HG02938 (cell line): ENCODE measurements at regions not wholly inside any gene's neighbourhood (a gene's known extent, or its start where the extent isn't known, plus 50 kb on each side); places are given as distances from the start of the nearest gene placed in this dataset.

Source experiments
- ATAC-seq: cut with Tn5 transposase; IDR thresholded peaks from one replicate; pipeline ENCODE4 v1.9.1; 2021; ENCODE audit warnings: mild to moderate bottlenecking, moderate library complexity; ENCODE audit not compliant: unreplicated experiment

DNA sequence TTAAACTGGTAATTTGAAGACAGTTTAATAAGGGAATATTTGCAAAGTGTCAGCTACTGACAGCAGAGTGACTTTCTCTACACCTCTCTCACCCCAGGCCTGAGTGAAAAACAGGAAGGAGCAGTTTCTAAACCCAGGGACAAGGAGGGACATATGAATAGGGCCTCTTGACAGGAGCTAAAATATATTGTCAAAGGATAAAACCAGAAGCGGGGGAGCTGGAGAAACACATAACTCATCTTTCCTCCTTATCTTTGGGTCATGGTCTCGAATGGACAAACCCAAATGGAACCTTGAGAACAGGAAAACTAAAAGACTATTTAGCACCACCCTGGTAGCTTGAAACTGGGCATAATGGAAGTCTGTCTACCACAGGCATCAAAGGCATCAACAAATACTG is 197.5 kb upstream of the FOXA2 start:
- no peak for ATAC-seq

- ATAC-seq = no peak
These were observed 205.3 kb upstream of the FOXA2 start for GRCh38 chr20:22789676-22790075.

DNA sequence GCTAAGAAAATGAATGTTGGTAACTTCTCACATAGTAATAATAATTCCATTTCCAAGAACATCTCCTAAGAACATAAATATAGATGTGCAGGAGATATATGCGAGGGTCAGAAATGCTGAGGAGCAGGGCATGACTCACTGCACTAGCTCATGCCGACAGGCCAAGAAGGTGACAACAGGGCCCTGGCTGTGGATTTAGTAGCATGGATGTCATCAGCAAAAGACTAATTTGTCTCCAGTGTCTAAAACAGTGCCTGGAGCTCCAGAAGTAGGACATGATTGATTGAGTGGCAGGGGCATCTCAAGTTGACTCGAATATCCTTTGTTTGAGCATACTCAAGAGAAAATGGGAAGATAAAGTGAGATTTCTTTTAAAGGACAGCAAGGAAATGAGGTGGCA is 207.0 kb upstream of the FOXA2 start:
- no peak for ATAC-seq

- no peak for ATAC-seq
These were observed 207.6 kb upstream of the FOXA2 start for GRCh38 chr20:22791877-22792525.

DNA sequence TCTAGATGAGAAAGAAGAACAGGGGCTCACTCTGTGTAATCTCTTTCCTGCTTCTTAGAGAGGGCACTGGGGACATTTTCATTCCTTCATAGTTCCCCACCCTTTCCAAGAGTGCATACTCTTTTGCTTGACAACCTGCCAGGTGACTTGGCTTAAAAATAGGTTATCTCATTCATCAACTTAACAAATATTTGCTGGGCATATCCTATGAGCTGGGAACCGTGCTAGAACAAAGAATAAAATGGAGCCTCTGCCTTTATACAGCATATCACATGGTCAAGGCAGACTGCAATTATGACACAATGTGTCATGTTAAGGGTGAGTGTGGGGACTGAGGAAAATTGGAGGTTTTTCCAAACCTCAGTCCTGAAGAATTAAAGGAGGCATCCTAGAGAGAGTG is 209.8 kb upstream of the FOXA2 start:
- ATAC-seq = no peak

- no peak for ATAC-seq
These were observed 211.1 kb upstream of the FOXA2 start for GRCh38 chr20:22795433-22795832.

DNA sequence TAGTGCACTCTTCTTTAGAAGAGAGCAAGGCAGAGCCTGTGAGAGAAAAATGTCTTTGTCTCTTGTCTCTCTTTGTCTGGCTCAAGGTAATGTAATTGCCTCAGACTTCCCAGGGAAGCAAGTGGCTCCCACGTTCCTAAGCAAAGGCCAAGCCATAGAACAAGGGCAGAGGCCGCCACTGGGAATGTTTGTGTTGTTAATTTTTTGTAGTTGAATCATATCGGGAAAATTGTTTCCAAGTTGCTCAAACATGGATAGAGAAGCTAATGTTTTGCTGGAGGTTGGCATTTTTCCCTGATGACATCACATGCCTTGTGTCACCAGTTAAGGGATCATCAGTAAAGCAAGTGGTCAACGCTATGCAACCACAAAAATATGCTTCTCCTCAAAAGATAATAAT is 211.5 kb upstream of the FOXA2 start:
- no peak for ATAC-seq

- ATAC-seq = no peak
These were observed 212.2 kb upstream of the FOXA2 start for GRCh38 chr20:22796469-22797077.

- ATAC-seq = no peak
These were observed 212.7 kb upstream of the FOXA2 start for GRCh38 chr20:22797103-22797502.

DNA sequence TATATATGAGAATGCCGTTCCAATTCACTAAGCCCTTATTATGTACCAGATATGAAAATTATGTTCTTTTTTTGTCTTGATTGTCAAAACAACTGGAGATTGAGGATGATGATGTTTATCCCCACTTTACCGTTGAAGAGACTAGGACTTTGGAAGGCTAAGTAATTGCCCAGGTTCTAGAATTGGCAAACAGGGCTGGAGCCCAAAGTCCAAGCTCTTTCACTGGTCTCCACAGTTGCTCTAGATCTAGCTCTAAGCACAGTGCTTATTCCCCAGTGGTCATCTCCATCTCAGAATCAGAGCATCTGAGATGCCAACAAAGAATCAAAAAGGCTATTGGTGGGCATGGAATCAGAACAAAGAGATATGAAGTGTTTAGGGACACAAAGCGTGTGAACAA is 215.3 kb upstream of the FOXA2 start:
- no peak for ATAC-seq

DNA sequence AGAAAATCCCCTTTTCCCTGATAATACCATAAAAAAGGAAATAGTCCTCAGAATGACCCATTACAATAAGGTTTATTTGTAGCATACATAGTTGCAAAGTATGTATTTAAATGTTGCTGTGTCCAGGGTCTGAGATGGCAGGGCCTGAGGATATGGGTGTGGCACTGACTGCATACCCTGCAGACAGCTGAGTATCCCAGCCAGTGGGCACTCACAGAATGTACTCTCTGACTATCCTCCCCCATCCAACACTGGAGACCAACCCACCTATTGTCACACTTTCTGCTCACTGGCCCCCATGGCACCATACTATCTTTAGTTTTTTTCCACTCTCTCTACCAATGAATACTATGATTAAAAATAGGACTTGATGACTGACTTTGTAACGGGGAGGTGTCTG is 215.8 kb upstream of the FOXA2 start:
- ATAC-seq = no peak

DNA sequence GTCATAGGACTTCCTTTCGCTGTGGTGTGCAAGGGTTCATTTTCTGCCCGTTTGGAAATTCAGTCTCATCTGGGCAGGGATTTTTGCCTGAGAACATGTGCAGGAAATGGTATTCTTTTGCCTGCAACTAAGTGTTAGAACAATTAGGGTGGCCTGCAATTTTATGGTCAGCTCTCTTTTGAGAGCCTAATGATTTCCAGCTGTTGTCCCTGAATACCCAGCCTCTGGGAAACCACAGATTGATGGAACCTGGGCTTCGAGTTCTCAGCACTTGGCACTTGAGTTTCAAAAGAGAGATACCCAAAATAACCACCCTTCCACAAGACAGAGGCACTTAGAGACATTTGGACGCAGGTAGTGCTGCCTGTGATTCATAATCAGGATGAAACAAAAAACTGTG is 217.2 kb upstream of the FOXA2 start:
- no peak for ATAC-seq

- ATAC-seq = no peak
These were observed 217.9 kb upstream of the FOXA2 start for GRCh38 chr20:22802296-22802695.

DNA sequence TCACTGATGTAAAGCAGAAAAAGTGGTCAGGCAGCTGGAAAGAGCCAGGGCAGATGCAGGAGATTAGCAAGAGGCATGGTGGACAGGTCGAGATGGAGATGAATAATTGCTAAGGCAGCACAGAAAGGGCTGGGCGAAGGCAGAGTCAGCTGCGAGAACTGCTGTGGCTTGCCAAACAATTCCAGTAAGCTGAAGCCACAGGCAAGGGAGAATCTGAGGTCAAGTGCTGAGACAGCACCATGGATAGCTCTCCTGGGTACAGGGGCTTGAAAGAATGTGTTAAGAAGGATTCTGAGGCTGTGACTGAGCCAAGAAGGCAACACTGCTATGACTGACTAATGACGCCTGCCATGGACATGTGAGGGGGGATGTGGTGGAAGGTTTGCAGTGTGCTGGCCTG is 220.8 kb upstream of the FOXA2 start:
- ATAC-seq = no peak

- ATAC-seq = no peak
These were observed 221.6 kb upstream of the FOXA2 start for GRCh38 chr20:22805996-22806395.

- ATAC-seq = no peak
These were observed 222.7 kb upstream of the FOXA2 start for GRCh38 chr20:22807045-22807444.

GRCh38 chr20:22807646-22808244 is 223.4 kb upstream of the FOXA2 start:
- ATAC-seq = no peak

DNA sequence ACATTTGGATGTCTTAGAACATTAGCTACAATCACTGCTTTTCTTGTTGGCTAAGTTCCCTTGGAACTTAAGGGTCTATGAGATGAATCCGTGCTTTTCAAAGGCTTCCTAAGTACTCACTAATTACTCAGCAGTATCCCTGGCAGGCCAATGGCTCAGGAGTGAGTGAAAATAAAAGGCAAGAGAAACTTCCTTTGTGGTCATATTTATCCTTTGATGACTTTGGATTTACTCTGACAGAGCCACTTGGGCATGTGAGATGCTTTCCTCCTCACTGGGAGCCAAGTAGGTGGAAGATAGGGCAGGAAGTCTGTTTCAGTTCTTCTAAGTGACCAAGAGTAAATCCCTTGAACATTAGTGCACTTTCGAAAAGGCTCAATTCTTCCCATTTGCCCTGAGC is 224.3 kb upstream of the FOXA2 start:
- no peak for ATAC-seq

DNA sequence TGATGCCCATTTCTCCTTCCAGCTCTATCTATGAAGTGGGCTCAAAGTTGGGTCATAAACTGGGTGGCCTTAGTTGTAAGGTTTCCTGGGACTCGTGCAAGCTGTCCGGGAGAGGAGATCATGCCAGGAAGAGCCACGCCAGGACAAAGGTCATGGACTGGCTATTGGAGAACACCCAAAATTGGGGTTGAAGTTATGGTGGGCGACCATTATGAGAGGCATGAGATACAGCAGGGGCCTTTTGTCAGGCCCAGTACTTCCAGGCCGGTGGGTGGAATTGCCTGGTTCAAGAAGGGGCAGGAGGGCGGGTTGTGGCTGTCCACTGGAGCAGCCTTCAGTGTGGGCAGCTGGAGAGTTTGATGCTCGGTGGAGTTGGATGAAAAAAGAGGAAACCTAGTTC is 225.1 kb upstream of the SSTR4 start:
- no peak for ATAC-seq

DNA sequence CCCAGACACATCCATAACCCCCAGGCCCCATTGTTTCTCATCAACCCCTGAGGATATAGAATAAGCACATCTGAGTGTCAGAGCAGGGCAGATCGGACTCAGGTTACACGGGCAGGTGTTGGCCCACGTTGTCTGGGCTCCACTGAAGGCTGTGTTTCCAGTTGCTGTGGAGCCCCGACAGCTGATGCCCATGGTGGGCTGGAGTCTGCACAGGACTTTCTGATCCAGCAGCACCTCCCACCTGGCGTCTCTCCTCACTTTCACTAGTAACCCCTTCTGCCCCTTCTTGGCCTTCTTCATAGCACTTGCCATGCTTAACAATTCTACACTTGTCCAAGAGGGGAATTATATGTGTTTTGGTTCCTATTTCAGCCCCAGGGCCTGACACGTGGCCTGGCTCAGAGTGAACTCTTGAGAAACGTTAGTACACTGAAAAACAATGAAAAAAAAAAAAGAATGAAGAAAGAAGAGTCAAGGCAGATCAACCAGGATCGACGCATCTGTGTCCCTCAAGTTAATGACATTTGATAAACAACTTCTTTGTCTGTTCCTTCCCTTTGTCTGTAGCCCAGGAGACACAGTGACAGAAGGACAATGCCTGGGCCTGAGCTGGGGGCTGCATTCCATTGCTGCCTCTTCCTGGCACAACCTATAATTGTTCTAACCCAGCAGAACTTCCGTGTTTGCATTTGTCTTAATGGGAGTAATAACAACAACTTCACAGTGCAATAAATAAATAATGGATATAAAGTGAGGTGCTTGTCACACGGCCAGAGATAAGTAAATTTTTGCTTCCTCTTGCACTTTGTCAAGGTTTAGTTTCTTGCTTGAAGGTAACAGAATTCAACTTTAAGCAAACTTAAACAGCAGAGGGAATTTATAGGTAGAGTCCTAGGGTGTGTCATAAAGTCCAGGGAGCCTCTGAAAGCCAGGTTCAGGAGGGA is 224.2 kb upstream of the SSTR4 start:
- ATAC-seq = no peak

- no peak for ATAC-seq
These were observed 220.5 kb upstream of the SSTR4 start for GRCh38 chr20:22814471-22815205.
